A673 (cell line): ENCODE measurements at regions not wholly inside any gene's neighbourhood (a gene's known extent, or its start where the extent isn't known, plus 50 kb on each side); places are given as distances from the start of the nearest gene placed in this dataset.

Source experiments
- EZH2 ChIP-seq: fragments of 200-600 bp; sonication (generic); IDR thresholded peaks from 2 replicates; pipeline ENCODE4 v1.6.1; 2017; ENCODE audit warnings: borderline replicate concordance, low read depth, mild to moderate bottlenecking, mixed read lengths, antibody characterized with exemption, low read length; ENCODE audit not compliant: poor library complexity, severe bottlenecking
- TF ChIP-seq, protein P1 (sequence below): fragments of 300-800, 200-600 bp; sonication (generic); conservative IDR thresholded peaks from 2 replicates; pipeline ENCODE4 v1.5.1; 2017; ENCODE audit warnings: low read depth, mild to moderate bottlenecking, antibody characterized with exemption, low read length, moderate library complexity, mixed read lengths

DNA sequence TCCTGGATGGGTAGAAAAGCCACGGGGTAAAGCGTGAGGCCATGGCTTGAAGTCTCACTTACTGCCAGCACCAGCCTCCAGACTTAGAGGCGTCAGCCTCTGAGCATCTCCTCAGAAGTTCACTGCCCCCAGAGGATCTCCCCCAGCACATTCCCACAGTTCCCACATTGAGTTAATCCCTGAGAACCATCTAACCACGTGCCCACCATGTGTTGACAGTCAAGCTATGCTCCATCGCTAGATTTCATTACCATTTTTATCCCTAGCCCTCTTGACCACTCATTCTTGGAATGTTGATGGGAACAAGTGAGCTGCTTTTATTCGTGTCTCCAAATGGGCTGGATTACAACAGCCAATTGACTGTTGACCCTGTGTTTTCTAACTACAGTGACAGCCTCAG lies 283.3 kb upstream of the IRX1 start:
- TF ChIP-seq, protein P1, sequence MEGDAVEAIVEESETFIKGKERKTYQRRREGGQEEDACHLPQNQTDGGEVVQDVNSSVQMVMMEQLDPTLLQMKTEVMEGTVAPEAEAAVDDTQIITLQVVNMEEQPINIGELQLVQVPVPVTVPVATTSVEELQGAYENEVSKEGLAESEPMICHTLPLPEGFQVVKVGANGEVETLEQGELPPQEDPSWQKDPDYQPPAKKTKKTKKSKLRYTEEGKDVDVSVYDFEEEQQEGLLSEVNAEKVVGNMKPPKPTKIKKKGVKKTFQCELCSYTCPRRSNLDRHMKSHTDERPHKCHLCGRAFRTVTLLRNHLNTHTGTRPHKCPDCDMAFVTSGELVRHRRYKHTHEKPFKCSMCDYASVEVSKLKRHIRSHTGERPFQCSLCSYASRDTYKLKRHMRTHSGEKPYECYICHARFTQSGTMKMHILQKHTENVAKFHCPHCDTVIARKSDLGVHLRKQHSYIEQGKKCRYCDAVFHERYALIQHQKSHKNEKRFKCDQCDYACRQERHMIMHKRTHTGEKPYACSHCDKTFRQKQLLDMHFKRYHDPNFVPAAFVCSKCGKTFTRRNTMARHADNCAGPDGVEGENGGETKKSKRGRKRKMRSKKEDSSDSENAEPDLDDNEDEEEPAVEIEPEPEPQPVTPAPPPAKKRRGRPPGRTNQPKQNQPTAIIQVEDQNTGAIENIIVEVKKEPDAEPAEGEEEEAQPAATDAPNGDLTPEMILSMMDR: no peak
- TF ChIP-seq EZH2: no peak
